ENCODE measurements at regions not wholly inside any gene's neighbourhood (a gene's known extent, or its start where the extent isn't known, plus 50 kb on each side); places are given as distances from the start of the nearest gene placed in this dataset.

- intact Hi-C loops (cut with DNase I; ENCODE audit: low total_unique reads), result no loop called here
- no peak for DNase-seq
- Histone ChIP-seq H3K4me3 (no peak overlapping the region), H3K4me1 (no peaks in the 10 kb centered on the region), H3K27ac (no peak overlapping the region), H3K36me3 (no peaks in the 10 kb centered on the region), H3K9me3 (peaks cover 0 to 8% (median 0%) of the 10 kb centered on the region in 8 donors), H3K27me3 (replicated peaks in 1 of 7) (no peaks in the 10 kb centered on the region)
- WGBS, 5 donors, result 63 to 78% (median 74%) methylated on average over 5 of the region's 5 CpGs
- no peak for TF ChIP-seq POLR2AphosphoS5 (IDR thresholded peaks at IDR 0.05)
- no peak for TF ChIP-seq CTCF (IDR thresholded peaks at IDR 0.05 in 8 of 11, conservative IDR thresholded peaks at IDR 0.05 in 3 of 11)
- no peak for TF ChIP-seq POLR2A (IDR thresholded peaks at IDR 0.05)
Observed at GRCh38 chr16:6857575-6857974, 475.1 kb upstream of the RBFOX1 start.

GRCh38 chr16:6856578-6856977 is 476.1 kb upstream of the RBFOX1 start:
- 75 to 85% (median 78%) methylated on average over 5 of the region's 5 CpGs for WGBS, 5 donors
- H3K4me3 ChIP-seq, result no peak overlapping the region
- H3K27me3 ChIP-seq (replicated peaks in 1 of 7), result no peaks in the 10 kb centered on the region
- no peaks in the 10 kb centered on the region for H3K36me3 ChIP-seq
- no peak for DNase-seq
- intact Hi-C loops (cut with DNase I; ENCODE audit: low total_unique reads), result no loop called here
- no peak for TF ChIP-seq POLR2A (IDR thresholded peaks at IDR 0.05)
- peaks cover 0 to 14% (median 0%) of the 10 kb centered on the region in 8 donors for H3K9me3 ChIP-seq
- H3K4me1 ChIP-seq, result no peaks in the 10 kb centered on the region
- no peak overlapping the region for H3K27ac ChIP-seq

- Histone ChIP-seq H3K9me3 (peaks cover 0 to 14% (median 0%) of the 10 kb centered on the region in 8 donors), H3K27me3 (replicated peaks in 1 of 7) (no peaks in the 10 kb centered on the region), H3K4me3 (no peak overlapping the region), H3K27ac (no peak overlapping the region), H3K36me3 (no peaks in the 10 kb centered on the region), H3K4me1 (no peaks in the 10 kb centered on the region)
- intact Hi-C loops (cut with DNase I; ENCODE audit: low total_unique reads), result no loop called here
- TF ChIP-seq CTCF (IDR thresholded peaks at IDR 0.05 in 8 of 11, conservative IDR thresholded peaks at IDR 0.05 in 3 of 11), result no peak
- TF ChIP-seq POLR2AphosphoS5 (IDR thresholded peaks at IDR 0.05), result no peak
- no peak for DNase-seq
- WGBS, 5 donors, result 53 to 63% (median 57%) methylated on average over 6 of the region's 6 CpGs
Observed at GRCh38 chr16:6853565-6853964, 479.1 kb upstream of the RBFOX1 start.

GRCh38 chr16:6852643-6853225 is 479.9 kb upstream of the RBFOX1 start:
- H3K36me3 ChIP-seq, result no peaks in the 10 kb centered on the region
- intact Hi-C loops (cut with DNase I; ENCODE audit: low total_unique reads), result no loop called here
- DNase-seq, result no peak
- H3K27ac ChIP-seq, result no peak overlapping the region
- no peaks in the 10 kb centered on the region for H3K27me3 ChIP-seq (replicated peaks in 1 of 7)
- WGBS, 5 donors, result 65 to 87% (median 77%) methylated on average over 3 of the region's 3 CpGs
- H3K4me1 ChIP-seq, result no peaks in the 10 kb centered on the region
- H3K4me3 ChIP-seq, result no peak overlapping the region
- TF ChIP-seq POLR2AphosphoS5 (IDR thresholded peaks at IDR 0.05) (no peak), POLR2A (IDR thresholded peaks at IDR 0.05) (no peak), CTCF (IDR thresholded peaks at IDR 0.05 in 8 of 11, conservative IDR thresholded peaks at IDR 0.05 in 3 of 11) (no peak)
- peaks cover 0 to 19% (median 0%) of the 10 kb centered on the region in 8 donors for H3K9me3 ChIP-seq

GRCh38 chr16:6846452-6846851 is 486.2 kb upstream of the RBFOX1 start:
- intact Hi-C loops (cut with DNase I; ENCODE audit: low total_unique reads), result no loop called here
- Histone ChIP-seq H3K4me1 (no peaks in the 10 kb centered on the region), H3K9me3 (peaks cover 0 to 33% (median 13%) of the 10 kb centered on the region in 8 donors), H3K27ac (no peak overlapping the region), H3K27me3 (replicated peaks in 1 of 7) (no peaks in the 10 kb centered on the region), H3K36me3 (no peaks in the 10 kb centered on the region), H3K4me3 (no peak overlapping the region)
- WGBS, 5 donors, result 72 to 81% (median 76%) methylated on average over 8 of the region's 8 CpGs
- TF ChIP-seq CTCF (IDR thresholded peaks at IDR 0.05 in 8 of 11, conservative IDR thresholded peaks at IDR 0.05 in 3 of 11) (no peak), POLR2A (IDR thresholded peaks at IDR 0.05) (no peak), POLR2AphosphoS5 (IDR thresholded peaks at IDR 0.05) (no peak)
- no peak for DNase-seq
